ENCODE measurements at regions not wholly inside any gene's neighbourhood (a gene's known extent, or its start where the extent isn't known, plus 50 kb on each side); places are given as distances from the start of the nearest gene placed in this dataset.

GRCh38 chr6:81925201-81925600, 172.7 kb upstream of the TENT5A start:
- Histone ChIP-seq H3K36me3 (ENCODE audit: control insufficient read depth, insufficient read depth, low read length) (no peaks in the 10 kb centered on the region), H3K27ac (ENCODE audit: low read length) (no peak overlapping the region), H3K4me1 (ENCODE audit: control insufficient read depth, insufficient read depth, low read length) (no peaks in the 10 kb centered on the region), H3K27me3 (ENCODE audit: control insufficient read depth, insufficient read depth, low read length) (no peaks in the 10 kb centered on the region), H3K4me3 (ENCODE audit: low read length) (no peak overlapping the region), H3K9me3 (replicated peaks; ENCODE audit: control insufficient read depth, low read depth, low read length) (no peaks in the 10 kb centered on the region)
- no CpG with 5 or more reads among the region's 1 CpG for WGBS (ENCODE audit: insufficient coverage)
- DNase-seq: no peak

- no peaks in the 10 kb centered on the region for H3K9me3 ChIP-seq (replicated peaks; ENCODE audit: control insufficient read depth, low read depth, low read length)
- H3K4me3 ChIP-seq (ENCODE audit: low read length): no peak overlapping the region
- no peaks in the 10 kb centered on the region for H3K27me3 ChIP-seq (ENCODE audit: control insufficient read depth, insufficient read depth, low read length)
- no peaks in the 10 kb centered on the region for H3K36me3 ChIP-seq (ENCODE audit: control insufficient read depth, insufficient read depth, low read length)
- 21% methylated on average over 2 of the region's 5 CpGs for WGBS (ENCODE audit: insufficient coverage)
- no peak overlapping the region for H3K27ac ChIP-seq (ENCODE audit: low read length)
- H3K4me1 ChIP-seq (ENCODE audit: control insufficient read depth, insufficient read depth, low read length): no peaks in the 10 kb centered on the region
- peak; percentile 32 for DNase-seq
Observed at GRCh38 chr6:81909981-81910900, 157.8 kb upstream of the TENT5A start.

- Histone ChIP-seq H3K27me3 (ENCODE audit: control insufficient read depth, insufficient read depth, low read length) (no peaks in the 10 kb centered on the region), H3K27ac (ENCODE audit: low read length) (no peak overlapping the region), H3K4me1 (ENCODE audit: control insufficient read depth, insufficient read depth, low read length) (no peaks in the 10 kb centered on the region), H3K4me3 (ENCODE audit: low read length) (no peak overlapping the region), H3K36me3 (ENCODE audit: control insufficient read depth, insufficient read depth, low read length) (no peaks in the 10 kb centered on the region), H3K9me3 (replicated peaks; ENCODE audit: control insufficient read depth, low read depth, low read length) (no peaks in the 10 kb centered on the region)
- no peak for DNase-seq
- WGBS (ENCODE audit: insufficient coverage): no CpG with 5 or more reads among the region's 2 CpGs
Observed at GRCh38 chr6:81909162-81909561, 156.7 kb upstream of the TENT5A start.

- DNase-seq: peak; percentile 37
- 86% methylated on average over 1 of the region's 2 CpGs for WGBS (ENCODE audit: insufficient coverage)
Observed at GRCh38 chr6:81906709-81907204, 154.3 kb upstream of the TENT5A start.

GRCh38 chr6:81906041-81906440, 153.6 kb upstream of the TENT5A start:
- Histone ChIP-seq H3K27me3 (ENCODE audit: control insufficient read depth, insufficient read depth, low read length) (no peaks in the 10 kb centered on the region), H3K36me3 (ENCODE audit: control insufficient read depth, insufficient read depth, low read length) (no peaks in the 10 kb centered on the region), H3K27ac (ENCODE audit: low read length) (no peak overlapping the region), H3K4me1 (ENCODE audit: control insufficient read depth, insufficient read depth, low read length) (no peaks in the 10 kb centered on the region), H3K4me3 (ENCODE audit: low read length) (no peak overlapping the region), H3K9me3 (replicated peaks; ENCODE audit: control insufficient read depth, low read depth, low read length) (no peaks in the 10 kb centered on the region)
- no CpG with 5 or more reads among the region's 3 CpGs for WGBS (ENCODE audit: insufficient coverage)
- no peak for DNase-seq

More at GRCh38 chr6:81906709-81907204, 154.3 kb upstream of the TENT5A start:
- no peaks in the 10 kb centered on the region for H3K27me3 ChIP-seq (ENCODE audit: control insufficient read depth, insufficient read depth, low read length)
- H3K27ac ChIP-seq (ENCODE audit: low read length): no peak overlapping the region
- H3K9me3 ChIP-seq (replicated peaks; ENCODE audit: control insufficient read depth, low read depth, low read length): no peaks in the 10 kb centered on the region
- H3K4me1 ChIP-seq (ENCODE audit: control insufficient read depth, insufficient read depth, low read length): no peaks in the 10 kb centered on the region
- H3K4me3 ChIP-seq (ENCODE audit: low read length): no peak overlapping the region
- no peaks in the 10 kb centered on the region for H3K36me3 ChIP-seq (ENCODE audit: control insufficient read depth, insufficient read depth, low read length)

- H3K4me1 ChIP-seq (ENCODE audit: control insufficient read depth, insufficient read depth, low read length): no peaks in the 10 kb centered on the region
- no peaks in the 10 kb centered on the region for H3K36me3 ChIP-seq (ENCODE audit: control insufficient read depth, insufficient read depth, low read length)
- 60% methylated on average over 1 of the region's 1 CpG for WGBS (ENCODE audit: insufficient coverage)
- DNase-seq: peak; percentile 68
- no peak overlapping the region for H3K4me3 ChIP-seq (ENCODE audit: low read length)
- H3K9me3 ChIP-seq (replicated peaks; ENCODE audit: control insufficient read depth, low read depth, low read length): no peaks in the 10 kb centered on the region
- no peaks in the 10 kb centered on the region for H3K27me3 ChIP-seq (ENCODE audit: control insufficient read depth, insufficient read depth, low read length)
- H3K27ac ChIP-seq (ENCODE audit: low read length): no peak overlapping the region
Observed at GRCh38 chr6:81901551-81901966, 149.1 kb upstream of the TENT5A start.

- Histone ChIP-seq H3K27ac (ENCODE audit: low read length) (no peak overlapping the region), H3K36me3 (ENCODE audit: control insufficient read depth, insufficient read depth, low read length) (no peaks in the 10 kb centered on the region), H3K27me3 (ENCODE audit: control insufficient read depth, insufficient read depth, low read length) (no peaks in the 10 kb centered on the region), H3K9me3 (replicated peaks; ENCODE audit: control insufficient read depth, low read depth, low read length) (no peaks in the 10 kb centered on the region), H3K4me1 (ENCODE audit: control insufficient read depth, insufficient read depth, low read length) (peaks cover 5% of the 10 kb centered on the region), H3K4me3 (ENCODE audit: low read length) (no peak overlapping the region)
- no peak for DNase-seq
- 100% methylated on average over 1 of the region's 1 CpG for WGBS (ENCODE audit: insufficient coverage)
Observed at GRCh38 chr6:81900616-81901015, 148.1 kb upstream of the TENT5A start.

GRCh38 chr6:81897793-81898192, 145.3 kb upstream of the TENT5A start:
- Histone ChIP-seq H3K9me3 (replicated peaks; ENCODE audit: control insufficient read depth, low read depth, low read length) (no peaks in the 10 kb centered on the region), H3K27ac (ENCODE audit: low read length) (no peak overlapping the region), H3K36me3 (ENCODE audit: control insufficient read depth, insufficient read depth, low read length) (no peaks in the 10 kb centered on the region), H3K27me3 (ENCODE audit: control insufficient read depth, insufficient read depth, low read length) (no peaks in the 10 kb centered on the region), H3K4me1 (ENCODE audit: control insufficient read depth, insufficient read depth, low read length) (peaks cover 9% of the 10 kb centered on the region), H3K4me3 (ENCODE audit: low read length) (no peak overlapping the region)
- 0% methylated on average over 1 of the region's 4 CpGs for WGBS (ENCODE audit: insufficient coverage)
- DNase-seq: peak; percentile 39

GRCh38 chr6:81896525-81897503, 144.3 kb upstream of the TENT5A start:
- peak; percentile 47 for DNase-seq
- H3K9me3 ChIP-seq (replicated peaks; ENCODE audit: control insufficient read depth, low read depth, low read length): no peaks in the 10 kb centered on the region
- WGBS (ENCODE audit: insufficient coverage): 0% methylated on average over 1 of the region's 7 CpGs
- H3K27ac ChIP-seq (ENCODE audit: low read length): no peak overlapping the region
- H3K36me3 ChIP-seq (ENCODE audit: control insufficient read depth, insufficient read depth, low read length): no peaks in the 10 kb centered on the region
- H3K4me3 ChIP-seq (ENCODE audit: low read length): no peak overlapping the region
- no peaks in the 10 kb centered on the region for H3K27me3 ChIP-seq (ENCODE audit: control insufficient read depth, insufficient read depth, low read length)
- peaks cover 9% of the 10 kb centered on the region for H3K4me1 ChIP-seq (ENCODE audit: control insufficient read depth, insufficient read depth, low read length)

All from muscle of leg (tissue), 3 donors.